Fibroblast of upper back skin (primary cell): ENCODE measurements at regions not wholly inside any gene's neighbourhood (a gene's known extent, or its start where the extent isn't known, plus 50 kb on each side); places are given as distances from the start of the nearest gene placed in this dataset.

Experiments
- DNase-seq: peaks from one replicate; pipeline ENCODE4 v3.0.0-alpha.2; 2013

GRCh38 chr16:20166531-20167235 lies 93.0 kb upstream of the GPR139 start:
- DNase-seq, result no peak

GRCh38 chr16:20153444-20153843 lies 79.8 kb upstream of the GPR139 start:
- no peak for DNase-seq

- DNase-seq, result no peak
These were observed 73.4 kb upstream of the GPR139 start for GRCh38 chr16:20147091-20147490.

GRCh38 chr16:20141956-20142355 lies 68.3 kb upstream of the GPR139 start:
- no peak for DNase-seq

GRCh38 chr16:20137909-20138308 lies 64.2 kb upstream of the GPR139 start:
- no peak for DNase-seq

GRCh38 chr16:20137194-20137593 lies 63.5 kb upstream of the GPR139 start:
- DNase-seq, result no peak

GRCh38 chr16:20136446-20136968 lies 62.8 kb upstream of the GPR139 start:
- DNase-seq, result no peak

GRCh38 chr16:20129375-20129774 lies 55.7 kb upstream of the GPR139 start:
- no peak for DNase-seq
